ENCODE measurements at regions not wholly inside any gene's neighbourhood (a gene's known extent, or its start where the extent isn't known, plus 50 kb on each side); places are given as distances from the start of the nearest gene placed in this dataset.

- TF ChIP-seq RBM25 (IDR thresholded peaks at IDR 0.05; ENCODE audit: low read depth, low read length, severe bottlenecking) (no peak), LARP7 (IDR thresholded peaks at IDR 0.05) (no peak), MITF (IDR thresholded peaks at IDR 0.05) (no peak), SAFB2 (IDR thresholded peaks at IDR 0.05; ENCODE audit: borderline replicate concordance, low read depth, low read length, severe bottlenecking) (no peak), ZNF518B (CRISPR knock-in tag; IDR thresholded peaks at IDR 0.05) (no peak), POLR2AphosphoS2 (IDR thresholded peaks at IDR 0.05; ENCODE audit: low read length) (no peak), ASH1L (IDR thresholded peaks at IDR 0.05; ENCODE audit: borderline replicate concordance, low read depth, partially characterized antibody) (no peak), CREM (IDR thresholded peaks at IDR 0.05; ENCODE audit: low read depth) (no peak), C11orf30 (IDR thresholded peaks at IDR 0.05; ENCODE audit: low read depth) (peak; percentile 64), ZEB2 (IDR thresholded peaks at IDR 0.05) (peak; percentile 76; the same call in 1 of the 2 replicates), NUFIP1 (IDR thresholded peaks at IDR 0.05; ENCODE audit: partially characterized antibody) (no peak), SMARCC2 (IDR thresholded peaks at IDR 0.05; ENCODE audit: low read depth) (no peak), MCM5 (IDR thresholded peaks at IDR 0.05; ENCODE audit: low read depth) (no peak), SMARCA4 (IDR thresholded peaks at IDR 0.05) (peak; percentile 73; the same call in 1 of the 2 replicates), ETS2 (tag; IDR thresholded peaks at IDR 0.05; ENCODE audit: borderline replicate concordance, poor library complexity, severe bottlenecking) (no peak), REST (IDR thresholded peaks at IDR 0.05; ENCODE audit: borderline replicate concordance) (no peak), REST (CRISPR knock-in tag; IDR thresholded peaks at IDR 0.05; ENCODE audit: low read depth) (no peak), ZNF79 (CRISPR knock-in tag; IDR thresholded peaks at IDR 0.05; ENCODE audit: low read depth) (no peak)
Measured at GRCh38 chr18:46199515-46200147, 95.4 kb downstream of the HAUS1 start (continued).
